Neural cell (in vitro differentiated cells): ENCODE measurements at regions not wholly inside any gene's neighbourhood (a gene's known extent, or its start where the extent isn't known, plus 50 kb on each side); places are given as distances from the start of the nearest gene placed in this dataset.
"Not testable (repeated sequence)": the region's sequence is repeated elsewhere in the genome, so short reads cannot be mapped to it uniquely, and the experiment has no call there.

ENCODE experiments used
- EP300 ChIP-seq: fragments of 450-650 bp; conservative IDR thresholded peaks from 2 replicates; pipeline ENCODE4 v1.6.1; 2014; ENCODE audit warnings: antibody characterized with exemption, mild to moderate bottlenecking, moderate library complexity; ENCODE audit not compliant: poor library complexity, severe bottlenecking
- POLR2AphosphoS5 ChIP-seq: IDR thresholded peaks from 2 replicates; pipeline ENCODE4 v1.6.1; 2012
- RAD21 ChIP-seq: fragments of 450-650 bp; conservative IDR thresholded peaks from 2 replicates; pipeline ENCODE4 v1.6.1; 2014; ENCODE audit warnings: antibody characterized with exemption, mild to moderate bottlenecking, moderate library complexity
- SMC3 ChIP-seq: fragments of 450-650 bp; conservative IDR thresholded peaks from 2 replicates; pipeline ENCODE4 v1.6.1; 2014; ENCODE audit warnings: antibody characterized with exemption, mild to moderate bottlenecking, moderate library complexity; ENCODE audit not compliant: poor library complexity
- TAF1 ChIP-seq: IDR thresholded peaks from 2 replicates; pipeline ENCODE4 v1.6.1; 2012; ENCODE audit warnings: low read depth
- TF ChIP-seq, protein P1 (sequence below): fragments of 450-650 bp; IDR thresholded peaks from 2 replicates; pipeline ENCODE4 v1.5.1; 2014; ENCODE audit warnings: antibody characterized with exemption, mild to moderate bottlenecking, moderate library complexity; ENCODE audit not compliant: poor library complexity, severe bottlenecking
- TF ChIP-seq, protein P2 (sequence below): IDR thresholded peaks from 2 replicates; pipeline ENCODE4 v1.6.1; 2012; ENCODE audit warnings: borderline replicate concordance

GRCh38 chr16:6693418-6693817 is 639.2 kb upstream of the RBFOX1 start:
- not testable (repeated sequence) for TF ChIP-seq POLR2AphosphoS5, RAD21, SMC3, TAF1, EP300
- TF ChIP-seq, protein P1, sequence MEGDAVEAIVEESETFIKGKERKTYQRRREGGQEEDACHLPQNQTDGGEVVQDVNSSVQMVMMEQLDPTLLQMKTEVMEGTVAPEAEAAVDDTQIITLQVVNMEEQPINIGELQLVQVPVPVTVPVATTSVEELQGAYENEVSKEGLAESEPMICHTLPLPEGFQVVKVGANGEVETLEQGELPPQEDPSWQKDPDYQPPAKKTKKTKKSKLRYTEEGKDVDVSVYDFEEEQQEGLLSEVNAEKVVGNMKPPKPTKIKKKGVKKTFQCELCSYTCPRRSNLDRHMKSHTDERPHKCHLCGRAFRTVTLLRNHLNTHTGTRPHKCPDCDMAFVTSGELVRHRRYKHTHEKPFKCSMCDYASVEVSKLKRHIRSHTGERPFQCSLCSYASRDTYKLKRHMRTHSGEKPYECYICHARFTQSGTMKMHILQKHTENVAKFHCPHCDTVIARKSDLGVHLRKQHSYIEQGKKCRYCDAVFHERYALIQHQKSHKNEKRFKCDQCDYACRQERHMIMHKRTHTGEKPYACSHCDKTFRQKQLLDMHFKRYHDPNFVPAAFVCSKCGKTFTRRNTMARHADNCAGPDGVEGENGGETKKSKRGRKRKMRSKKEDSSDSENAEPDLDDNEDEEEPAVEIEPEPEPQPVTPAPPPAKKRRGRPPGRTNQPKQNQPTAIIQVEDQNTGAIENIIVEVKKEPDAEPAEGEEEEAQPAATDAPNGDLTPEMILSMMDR, result not testable (repeated sequence)
- TF ChIP-seq, protein P2, sequence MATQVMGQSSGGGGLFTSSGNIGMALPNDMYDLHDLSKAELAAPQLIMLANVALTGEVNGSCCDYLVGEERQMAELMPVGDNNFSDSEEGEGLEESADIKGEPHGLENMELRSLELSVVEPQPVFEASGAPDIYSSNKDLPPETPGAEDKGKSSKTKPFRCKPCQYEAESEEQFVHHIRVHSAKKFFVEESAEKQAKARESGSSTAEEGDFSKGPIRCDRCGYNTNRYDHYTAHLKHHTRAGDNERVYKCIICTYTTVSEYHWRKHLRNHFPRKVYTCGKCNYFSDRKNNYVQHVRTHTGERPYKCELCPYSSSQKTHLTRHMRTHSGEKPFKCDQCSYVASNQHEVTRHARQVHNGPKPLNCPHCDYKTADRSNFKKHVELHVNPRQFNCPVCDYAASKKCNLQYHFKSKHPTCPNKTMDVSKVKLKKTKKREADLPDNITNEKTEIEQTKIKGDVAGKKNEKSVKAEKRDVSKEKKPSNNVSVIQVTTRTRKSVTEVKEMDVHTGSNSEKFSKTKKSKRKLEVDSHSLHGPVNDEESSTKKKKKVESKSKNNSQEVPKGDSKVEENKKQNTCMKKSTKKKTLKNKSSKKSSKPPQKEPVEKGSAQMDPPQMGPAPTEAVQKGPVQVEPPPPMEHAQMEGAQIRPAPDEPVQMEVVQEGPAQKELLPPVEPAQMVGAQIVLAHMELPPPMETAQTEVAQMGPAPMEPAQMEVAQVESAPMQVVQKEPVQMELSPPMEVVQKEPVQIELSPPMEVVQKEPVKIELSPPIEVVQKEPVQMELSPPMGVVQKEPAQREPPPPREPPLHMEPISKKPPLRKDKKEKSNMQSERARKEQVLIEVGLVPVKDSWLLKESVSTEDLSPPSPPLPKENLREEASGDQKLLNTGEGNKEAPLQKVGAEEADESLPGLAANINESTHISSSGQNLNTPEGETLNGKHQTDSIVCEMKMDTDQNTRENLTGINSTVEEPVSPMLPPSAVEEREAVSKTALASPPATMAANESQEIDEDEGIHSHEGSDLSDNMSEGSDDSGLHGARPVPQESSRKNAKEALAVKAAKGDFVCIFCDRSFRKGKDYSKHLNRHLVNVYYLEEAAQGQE, result not testable (repeated sequence)
